HG02973 (cell line): ENCODE measurements at regions not wholly inside any gene's neighbourhood (a gene's known extent, or its start where the extent isn't known, plus 50 kb on each side); places are given as distances from the start of the nearest gene placed in this dataset.
A peak's percentile ranks its signal among the peaks of the same experiment; 100 is the strongest.

ENCODE experiments used
- ATAC-seq: cut with Tn5 transposase; IDR thresholded peaks from one replicate; pipeline ENCODE4 v1.9.1; 2021; ENCODE audit warnings: moderate library complexity; ENCODE audit not compliant: unreplicated experiment

- ATAC-seq, result peak; percentile 81
Measured at GRCh38 chr13:73765651-73766384, 368.4 kb downstream of the KLF12 start.

- no peak for ATAC-seq
Measured at GRCh38 chr13:73759434-73759833, 374.8 kb downstream of the KLF12 start.

- no peak for ATAC-seq
Measured at GRCh38 chr13:73757481-73758233, 376.5 kb downstream of the KLF12 start.

- no peak for ATAC-seq
Measured at GRCh38 chr13:73754727-73755292, 379.4 kb downstream of the KLF12 start.

GRCh38 chr13:73754241-73754640 lies 380.0 kb downstream of the KLF12 start:
- no peak for ATAC-seq

- ATAC-seq, result no peak
Measured at GRCh38 chr13:73751290-73751689, 382.9 kb downstream of the KLF12 start.

- no peak for ATAC-seq
Measured at GRCh38 chr13:73748404-73748803, 385.8 kb downstream of the KLF12 start.

GRCh38 chr13:73745190-73745589 lies 389.0 kb downstream of the KLF12 start:
- no peak for ATAC-seq

GRCh38 chr13:73742982-73743381 lies 391.2 kb downstream of the KLF12 start:
- ATAC-seq, result no peak

- ATAC-seq, result no peak
Measured at GRCh38 chr13:73741742-73742141, 392.5 kb downstream of the KLF12 start.

GRCh38 chr13:73741111-73741510 lies 393.1 kb downstream of the KLF12 start:
- ATAC-seq, result no peak

GRCh38 chr13:73740666-73741065 lies 393.5 kb downstream of the KLF12 start:
- ATAC-seq, result no peak

GRCh38 chr13:73739394-73739793 lies 394.8 kb downstream of the KLF12 start:
- no peak for ATAC-seq

- no peak for ATAC-seq
Measured at GRCh38 chr13:73738626-73739025, 395.6 kb downstream of the KLF12 start.

GRCh38 chr13:73737214-73737613 lies 397.0 kb downstream of the KLF12 start:
- ATAC-seq, result no peak

GRCh38 chr13:73733706-73734105 lies 400.5 kb downstream of the KLF12 start:
- ATAC-seq, result no peak

- ATAC-seq, result no peak
Measured at GRCh38 chr13:73732350-73732749, 401.9 kb downstream of the KLF12 start.

GRCh38 chr13:73731564-73731963 lies 402.6 kb downstream of the KLF12 start:
- no peak for ATAC-seq

- no peak for ATAC-seq
Measured at GRCh38 chr13:73730014-73730413, 404.2 kb downstream of the KLF12 start.

GRCh38 chr13:73729046-73729445 lies 405.2 kb downstream of the KLF12 start:
- ATAC-seq, result no peak

GRCh38 chr13:73722120-73722519 lies 412.1 kb downstream of the KLF12 start:
- ATAC-seq, result peak; percentile 91

- no peak for ATAC-seq
Measured at GRCh38 chr13:73721571-73721970, 412.6 kb downstream of the KLF12 start.
